K562 (cell line): ENCODE measurements at regions not wholly inside any gene's neighbourhood (a gene's known extent, or its start where the extent isn't known, plus 50 kb on each side); places are given as distances from the start of the nearest gene placed in this dataset.

Source experiments
- ATAC-seq: fragments of 200-7000 bp; cut with Tn5 transposase; 3 replicates; pipeline ENCODE4 v1.9.1; 2020; ENCODE audit warnings: moderate library complexity
- BruUV-seq: library from RNA; stranded (reverse); fragments of 400-500 nt; replicated peaks from 2 replicates; lab custom pipeline; 2021; lab: Mats Ljungman, UMichigan
- CTCF ChIA-PET: fragments of 300-600 bp; formaldehyde crosslinking; extraction: SDS; loops from one replicate; lab custom pipeline; 2021; ENCODE audit warnings: low intra/inter-chr PET ratio; lab: Yijun Ruan, JAX
- POLR2A ChIA-PET: fragments of 300-600, 350-650 bp; sonication (Branson Sonifier 250); formaldehyde crosslinking; extraction: SDS; loops from one replicate; lab custom pipeline; 2021; ENCODE audit warnings: antibody characterized with exemption, inconsistent platforms; lab: Yijun Ruan, JAX
- DNase-seq, 4 experiments: peaks; one replicate each; pipeline versions ENCODE4 v3.0.0 to v3.0.0-alpha.2; 2011 to 2018; ENCODE audit warnings: low spot score in 3 of 4, mixed read lengths in 3 of 4; ENCODE audit errors: extremely low read depth in 1 of 4
- FAIRE-seq: peaks from 2 replicates; lab custom pipeline; 2011; peaks lifted over from hg19 to GRCh38; lab: Jason Lieb, UNC
- H2AFZ ChIP-seq: 2 replicates; pipeline ENCODE4 v1.6.0; 2011; ENCODE audit warnings: low read depth, low read length, control low read depth, inconsistent platforms
- H3K27ac ChIP-seq: fragments of 200-600 bp; 3 replicates; pipeline ENCODE4 v1.8.0; 2011; ENCODE audit warnings: low read depth, mild to moderate bottlenecking, control low read depth, inconsistent platforms, low read length, moderate library complexity, mixed read lengths; ENCODE audit errors: extremely low read depth
- H3K27me3 ChIP-seq, 2 experiments: fragments of 300-600 bp in 1 of 2; 2 replicates in 1 of 2; 3 replicates in 1 of 2; pipeline versions ENCODE4 v1.6.0 to v1.8.0; 2011; ENCODE audit warnings: inconsistent platforms in 2 of 2, low read length in 2 of 2, mild to moderate bottlenecking in 1 of 2, mixed read lengths in 1 of 2, moderate library complexity in 1 of 2; ENCODE audit not compliant: control insufficient read depth in 2 of 2, insufficient read depth in 2 of 2
- H3K36me3 ChIP-seq: fragments of 300-600 bp; 3 replicates; pipeline ENCODE4 v1.8.0; 2011; ENCODE audit warnings: mild to moderate bottlenecking, low read length, inconsistent platforms; ENCODE audit not compliant: control insufficient read depth, insufficient read depth
- H3K4me1 ChIP-seq, 2 experiments: fragments of 200-600 bp in 1 of 2; replicated peaks in 1 of 2; 2 replicates in 1 of 2; 3 replicates in 1 of 2; pipeline versions ENCODE4 v1.5.1 to v1.8.0; 2011; ENCODE audit warnings: inconsistent platforms in 2 of 2, low read length in 2 of 2, mild to moderate bottlenecking in 1 of 2, mixed read lengths in 1 of 2, moderate library complexity in 1 of 2; ENCODE audit not compliant: control insufficient read depth in 2 of 2, insufficient read depth in 2 of 2
- H3K4me2 ChIP-seq: 2 replicates; pipeline ENCODE4 v1.6.1; 2011; ENCODE audit warnings: low read length, control low read depth, inconsistent platforms, mixed read lengths; ENCODE audit not compliant: insufficient read depth
- H3K4me3 ChIP-seq: fragments of 200-600 bp; sonication (generic), shearing (Covaris generic); 2 replicates; pipeline ENCODE4 v1.5.1; 2016; ENCODE audit warnings: control low read depth, inconsistent platforms
- H3K79me2 ChIP-seq: fragments of 200-600 bp; 3 replicates; pipeline ENCODE4 v1.8.0; 2011; ENCODE audit warnings: low read length, inconsistent platforms; ENCODE audit not compliant: control insufficient read depth, insufficient read depth
- H3K9ac ChIP-seq, 2 experiments: 2 replicates each; pipeline versions ENCODE4 v1.6.0 to v1.6.1; 2011; ENCODE audit warnings: low read depth in 2 of 2, low read length in 2 of 2, control low read depth in 1 of 2, inconsistent platforms in 1 of 2, mild to moderate bottlenecking in 1 of 2, mixed read lengths in 1 of 2; ENCODE audit not compliant: insufficient read depth in 1 of 2
- H3K9me1 ChIP-seq: one replicate; pipeline ENCODE4 v1.6.0; 2011; ENCODE audit warnings: inconsistent platforms, mild to moderate bottlenecking, low read length, moderate library complexity; ENCODE audit not compliant: control insufficient read depth, insufficient read depth
- H3K9me3 ChIP-seq: replicated peaks from 2 replicates; pipeline ENCODE4 v1.5.1; 2011; ENCODE audit warnings: low read depth, low read length, inconsistent platforms; ENCODE audit not compliant: control insufficient read depth, insufficient read depth
- H4K20me1 ChIP-seq: replicated peaks from 2 replicates; pipeline ENCODE4 v1.6.1; 2011; ENCODE audit warnings: low read length, inconsistent platforms, mixed read lengths; ENCODE audit not compliant: control insufficient read depth, insufficient read depth
- CAMTA2 ChIP-seq: fragments of 250-450 bp; sonication (Bioruptor Pico); conservative IDR thresholded peaks from 2 replicates; pipeline ENCODE4 v1.5.1; 2022
- CBX5 ChIP-seq: IDR thresholded peaks from 2 replicates; pipeline ENCODE4 v1.6.1; 2014; ENCODE audit warnings: low read depth, borderline replicate concordance
- CHCHD3 ChIP-seq: fragments of 250-450 bp; sonication (Bioruptor Pico); IDR thresholded peaks from 2 replicates; pipeline ENCODE4 v2.1.2; 2022; ENCODE audit warnings: mild to moderate bottlenecking
- CHD2 ChIP-seq: IDR thresholded peaks from 2 replicates; pipeline ENCODE4 v1.6.1; 2011; ENCODE audit warnings: low read depth, low read length
- DIDO1 ChIP-seq: fragments of 450-650 bp; IDR thresholded peaks from 2 replicates; pipeline ENCODE4 v1.6.1; 2016; ENCODE audit warnings: low read depth, missing biosample characterization, missing genetic modification characterization
- MAFK ChIP-seq: IDR thresholded peaks from 2 replicates; pipeline ENCODE4 v1.6.1; 2011; ENCODE audit warnings: low read length, improper control_type of control experiment
- NFRKB ChIP-seq: fragments of 450-650 bp; IDR thresholded peaks from 2 replicates; pipeline ENCODE4 v1.6.1; 2016; ENCODE audit warnings: low read depth
- NUFIP1 ChIP-seq: fragments of 450-650 bp; IDR thresholded peaks from 2 replicates; pipeline ENCODE4 v1.6.1; 2018; ENCODE audit not compliant: partially characterized antibody
- TAF1 ChIP-seq: IDR thresholded peaks from 2 replicates; pipeline ENCODE4 v1.6.1; 2011; ENCODE audit warnings: mild to moderate bottlenecking, low read length, moderate library complexity; ENCODE audit not compliant: insufficient read depth, control insufficient read depth, severe bottlenecking; ENCODE audit errors: extremely low read depth
- ZNF197 ChIP-seq: fragments of 200-800 bp; sonication (Bioruptor generic); IDR thresholded peaks from 2 replicates; pipeline ENCODE4 v1.6.1; 2016; ENCODE audit warnings: low read depth, missing genetic modification characterization, missing compliant biosample characterization
- ZNF57 ChIP-seq: fragments of 450-650 bp; formaldehyde crosslinking; IDR thresholded peaks from 2 replicates; pipeline ENCODE4 v1.4.0; 2020; ENCODE audit warnings: mild to moderate bottlenecking, moderate library complexity
- ZNF766 ChIP-seq: fragments of 200-800 bp; sonication (Bioruptor generic); conservative IDR thresholded peaks from 2 replicates; pipeline ENCODE4 v1.6.1; 2016; ENCODE audit warnings: missing genetic modification characterization, missing compliant biosample characterization
- WGBS: fragments of 100-300 bp; shearing (Covaris generic); methylation state at CpG from one replicate; pipeline ENCODE4 v1.1.6; 2016; ENCODE audit warnings: low coverage, mixed read lengths; ENCODE audit not compliant: insufficient coverage; ENCODE audit errors: missing lambda C conversion rate; 5-methylcytosine and 5-hydroxymethylcytosine counted together
- in situ Hi-C: fragments of 300-500 bp; cut with MboI; formaldehyde crosslinking; loops from 4 replicates; pipeline ENCODE4 v1.15.0; 2018; ENCODE audit warnings: inconsistent platforms, mixed read lengths
- intact Hi-C: fragments of 100-400 bp; cut with micrococcal nuclease; formaldehyde crosslinking; loops from 2 replicates; pipeline ENCODE4 v1.14.2; 2022
- TF ChIP-seq, protein P1 (sequence below): fragments of 450-650 bp; formaldehyde crosslinking; IDR thresholded peaks from 2 replicates; pipeline ENCODE4 v1.4.0; 2020; ENCODE audit warnings: mild to moderate bottlenecking, moderate library complexity
- TF ChIP-seq, protein P2 (sequence below): fragments of 450-650 bp; formaldehyde crosslinking; IDR thresholded peaks from 2 replicates; pipeline ENCODE4 v1.4.0; 2022; ENCODE audit warnings: missing genetic modification characterization

DNA sequence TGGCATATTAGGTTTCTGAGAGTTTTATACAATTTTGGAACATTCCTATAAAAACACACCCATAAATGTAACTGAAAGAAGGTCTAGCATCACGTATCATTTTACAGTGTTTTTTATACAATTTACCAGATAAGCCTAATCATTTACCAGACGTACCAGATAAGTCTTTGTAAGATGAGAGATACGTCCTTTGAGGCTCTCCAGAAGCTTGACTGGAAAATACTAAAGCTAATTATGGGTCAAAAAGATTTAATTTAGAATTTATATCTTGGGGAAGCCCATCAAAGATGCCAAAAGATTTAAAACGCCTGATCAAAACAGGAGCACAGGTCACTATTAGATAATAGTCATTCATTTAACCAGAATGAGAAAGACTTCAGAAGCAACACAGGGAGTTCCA, 55.0 kb downstream of the RGS12 start:
- no TSS peak for BruUV-seq
- WGBS = 13% methylated on average over 4 of the region's 4 CpGs
- CTCF ChIA-PET = no interaction called here
- Histone ChIP-seq H3K4me3 (no peak overlapping the region), H3K9ac (no peak overlapping the region), H3K9me3 (no peaks in the 10 kb centered on the region; the same call in 1 of the 2 replicates), H2AFZ (no peak overlapping the region), H3K27me3 (no peaks in the 10 kb centered on the region; a peak in 1 of 5 replicates), H3K9me1 (no peaks in the 10 kb centered on the region), H3K4me1 (no peaks in the 10 kb centered on the region), H4K20me1 (peaks cover 7% of the 10 kb centered on the region; the same call in 1 of the 2 replicates), H3K79me2 (no peaks in the 10 kb centered on the region), H3K4me2 (no peak overlapping the region), H3K27ac (no peak overlapping the region), H3K36me3 (no peaks in the 10 kb centered on the region)
- ATAC-seq (no peak), DNase-seq (no peak), FAIRE-seq (no peak)
- in situ Hi-C loops (no loop called here), intact Hi-C loops (loop anchor here (2.0 kb wide), 2 partner anchors 87 to 95 kb away; no protein-coding TSS in a partner anchor)
- TF ChIP-seq ZNF197 (CRISPR knock-in tag) = no peak
- POLR2A ChIA-PET = interaction anchor here (0.6 kb wide), 1 partner anchor 520 kb away, joined by 3 read pairs; no protein-coding TSS in a partner anchor

DNA sequence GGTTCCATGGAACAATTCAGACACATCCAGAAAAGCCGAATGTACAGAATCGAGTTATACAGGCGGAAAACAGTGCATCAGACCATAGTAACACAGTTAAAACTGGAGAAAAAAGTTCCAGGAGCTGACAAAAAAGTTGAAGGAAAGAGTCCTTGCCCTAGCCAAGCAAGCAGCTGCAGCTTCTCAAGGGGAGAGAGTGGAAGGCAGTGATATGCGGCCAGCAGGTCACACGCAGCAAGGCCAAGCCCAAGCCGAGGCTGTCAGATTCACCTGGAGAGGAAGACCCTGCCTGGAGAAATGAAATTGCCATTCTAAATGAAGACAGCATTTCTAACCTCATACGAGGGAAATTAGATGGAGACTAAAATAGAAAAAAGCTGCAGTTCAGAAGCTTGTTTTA, 55.8 kb downstream of the RGS12 start:
- Histone ChIP-seq H3K27me3 (no peaks in the 10 kb centered on the region; a peak in 1 of 5 replicates), H3K9me1 (no peaks in the 10 kb centered on the region), H3K36me3 (no peaks in the 10 kb centered on the region), H2AFZ (no peak overlapping the region), H3K4me3 (no peak overlapping the region), H3K4me2 (no peak overlapping the region), H4K20me1 (peaks cover 7% of the 10 kb centered on the region; the same call in 1 of the 2 replicates), H3K4me1 (no peaks in the 10 kb centered on the region), H3K27ac (no peak overlapping the region), H3K9me3 (no peaks in the 10 kb centered on the region; the same call in 1 of the 2 replicates), H3K9ac (no peak overlapping the region), H3K79me2 (no peaks in the 10 kb centered on the region)
- BruUV-seq = no TSS peak
- WGBS = 17% methylated on average over 7 of the region's 7 CpGs
- POLR2A ChIA-PET = no interaction called here
- no peak for ATAC-seq
- CTCF ChIA-PET = no interaction called here
- DNase-seq = no peak
- in situ Hi-C loops = no loop called here
- FAIRE-seq = no peak
- intact Hi-C loops = no loop called here
- TF ChIP-seq CHCHD3 (CRISPR knock-in tag) (no peak), ZNF766 (no peak), CHD2 (no peak), NUFIP1 (no peak), NFRKB (no peak), ZNF57 (CRISPR knock-in tag) (no peak), TAF1 (no peak), MAFK (no peak), CBX5 (no peak), CAMTA2 (no peak), DIDO1 (tag) (no peak)
- TF ChIP-seq, protein P1, sequence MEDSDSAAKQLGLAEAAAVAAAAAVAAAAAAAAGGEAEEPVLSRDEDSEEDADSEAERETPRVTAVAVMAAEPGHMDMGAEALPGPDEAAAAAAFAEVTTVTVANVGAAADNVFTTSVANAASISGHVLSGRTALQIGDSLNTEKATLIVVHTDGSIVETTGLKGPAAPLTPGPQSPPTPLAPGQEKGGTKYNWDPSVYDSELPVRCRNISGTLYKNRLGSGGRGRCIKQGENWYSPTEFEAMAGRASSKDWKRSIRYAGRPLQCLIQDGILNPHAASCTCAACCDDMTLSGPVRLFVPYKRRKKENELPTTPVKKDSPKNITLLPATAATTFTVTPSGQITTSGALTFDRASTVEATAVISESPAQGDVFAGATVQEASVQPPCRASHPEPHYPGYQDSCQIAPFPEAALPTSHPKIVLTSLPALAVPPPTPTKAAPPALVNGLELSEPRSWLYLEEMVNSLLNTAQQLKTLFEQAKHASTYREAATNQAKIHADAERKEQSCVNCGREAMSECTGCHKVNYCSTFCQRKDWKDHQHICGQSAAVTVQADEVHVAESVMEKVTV = no peak
- TF ChIP-seq, protein P2, sequence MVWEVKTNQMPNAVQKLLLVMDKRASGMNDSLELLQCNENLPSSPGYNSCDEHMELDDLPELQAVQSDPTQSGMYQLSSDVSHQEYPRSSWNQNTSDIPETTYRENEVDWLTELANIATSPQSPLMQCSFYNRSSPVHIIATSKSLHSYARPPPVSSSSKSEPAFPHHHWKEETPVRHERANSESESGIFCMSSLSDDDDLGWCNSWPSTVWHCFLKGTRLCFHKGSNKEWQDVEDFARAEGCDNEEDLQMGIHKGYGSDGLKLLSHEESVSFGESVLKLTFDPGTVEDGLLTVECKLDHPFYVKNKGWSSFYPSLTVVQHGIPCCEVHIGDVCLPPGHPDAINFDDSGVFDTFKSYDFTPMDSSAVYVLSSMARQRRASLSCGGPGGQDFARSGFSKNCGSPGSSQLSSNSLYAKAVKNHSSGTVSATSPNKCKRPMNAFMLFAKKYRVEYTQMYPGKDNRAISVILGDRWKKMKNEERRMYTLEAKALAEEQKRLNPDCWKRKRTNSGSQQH = no peak
